Renal cortex interstitium (tissue), 11 donors: ENCODE measurements at regions not wholly inside any gene's neighbourhood (a gene's known extent, or its start where the extent isn't known, plus 50 kb on each side); places are given as distances from the start of the nearest gene placed in this dataset.
"Not testable (repeated sequence)": the region's sequence is repeated elsewhere in the genome, so short reads cannot be mapped to it uniquely, and the experiment has no call there.

Experiments
- DNase-seq, 11 donors: peaks; one replicate each; pipeline ENCODE4 v3.0.0-alpha.2; 2013; ENCODE audit warnings: low read depth in 9 of 11, low spot score in 4 of 11; ENCODE audit errors: extremely low read depth in 1 of 11

GRCh38 chr16:26542198-26542597 lies 524.5 kb upstream of the C16orf82 start:
- DNase-seq: no peak

- DNase-seq: no peak
Observed at GRCh38 chr16:26546573-26546972, 520.2 kb upstream of the C16orf82 start.

GRCh38 chr16:26547681-26548080 lies 519.0 kb upstream of the C16orf82 start:
- no peak for DNase-seq

- no peak for DNase-seq
Observed at GRCh38 chr16:26550111-26550610, 516.6 kb upstream of the C16orf82 start.

- DNase-seq: no peak
Observed at GRCh38 chr16:26554030-26554429, 512.7 kb upstream of the C16orf82 start.

- DNase-seq: no peak
Observed at GRCh38 chr16:26561303-26561702, 505.4 kb upstream of the C16orf82 start.

- no peak for DNase-seq
Observed at GRCh38 chr16:26563018-26563417, 503.7 kb upstream of the C16orf82 start.

- no peak for DNase-seq
Observed at GRCh38 chr16:26567356-26567755, 499.4 kb upstream of the C16orf82 start.

GRCh38 chr16:26569793-26570192 lies 496.9 kb upstream of the C16orf82 start:
- DNase-seq: peak in 5 of 11 donors; percentile 4 to 13 (median 6)

- DNase-seq: no peak
Observed at GRCh38 chr16:26578748-26579147, 488.0 kb upstream of the C16orf82 start.

- DNase-seq: no peak
Observed at GRCh38 chr16:26583803-26584202, 482.9 kb upstream of the C16orf82 start.

- DNase-seq: no peak
Observed at GRCh38 chr16:26593700-26594099, 473.0 kb upstream of the C16orf82 start.

GRCh38 chr16:26594666-26595065 lies 472.1 kb upstream of the C16orf82 start:
- DNase-seq: no peak

GRCh38 chr16:26595199-26595598 lies 471.5 kb upstream of the C16orf82 start:
- no peak for DNase-seq

GRCh38 chr16:26596033-26596432 lies 470.7 kb upstream of the C16orf82 start:
- DNase-seq: not testable (repeated sequence)

GRCh38 chr16:26598061-26598460 lies 468.7 kb upstream of the C16orf82 start:
- DNase-seq: no peak

- DNase-seq: no peak
Observed at GRCh38 chr16:26598998-26599784, 467.5 kb upstream of the C16orf82 start.

- DNase-seq: no peak
Observed at GRCh38 chr16:26599785-26600104, 467.0 kb upstream of the C16orf82 start.

GRCh38 chr16:26601335-26601734 lies 465.4 kb upstream of the C16orf82 start:
- DNase-seq: no peak

GRCh38 chr16:26605626-26606271 lies 461.0 kb upstream of the C16orf82 start:
- no peak for DNase-seq
